HG02571 (cell line): ENCODE measurements at regions not wholly inside any gene's neighbourhood (a gene's known extent, or its start where the extent isn't known, plus 50 kb on each side); places are given as distances from the start of the nearest gene placed in this dataset.
"Not testable (repeated sequence)": the region's sequence is repeated elsewhere in the genome, so short reads cannot be mapped to it uniquely, and the experiment has no call there.

ENCODE experiments used
- ATAC-seq: cut with Tn5 transposase; IDR thresholded peaks from one replicate; pipeline ENCODE4 v1.9.1; 2021; ENCODE audit warnings: mild to moderate bottlenecking, moderate library complexity; ENCODE audit not compliant: unreplicated experiment

DNA sequence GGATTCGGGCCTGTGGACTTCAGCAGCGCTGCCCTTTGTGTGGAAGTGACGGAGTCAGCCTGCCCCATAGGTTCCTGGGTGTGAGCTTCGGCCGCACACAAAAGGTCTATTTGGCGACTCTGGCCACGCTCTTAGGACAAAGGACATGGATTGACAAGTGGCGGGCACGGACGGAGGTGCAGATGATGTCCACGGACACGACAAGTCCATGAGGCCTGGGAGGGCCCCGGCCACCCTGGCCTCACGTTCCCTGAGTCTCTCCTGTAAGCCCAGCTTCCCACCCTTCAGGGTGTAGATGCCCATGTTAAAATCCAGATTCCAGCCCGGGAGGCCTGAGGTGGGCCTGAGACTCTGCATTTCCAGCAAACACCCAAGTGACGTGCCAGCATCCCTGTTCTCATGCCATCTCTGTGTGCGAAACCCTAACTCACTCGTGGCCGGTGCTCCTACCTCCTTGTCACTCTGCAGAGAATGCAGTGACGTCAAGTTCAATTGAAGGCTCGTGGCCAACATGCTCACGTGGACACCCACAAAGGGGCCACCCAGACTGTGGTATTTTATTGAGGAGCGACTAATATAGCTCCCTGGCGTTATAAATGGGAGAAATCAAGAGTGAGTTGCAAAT is 111.7 kb downstream of the RTP5 start:
- no peak for ATAC-seq

DNA sequence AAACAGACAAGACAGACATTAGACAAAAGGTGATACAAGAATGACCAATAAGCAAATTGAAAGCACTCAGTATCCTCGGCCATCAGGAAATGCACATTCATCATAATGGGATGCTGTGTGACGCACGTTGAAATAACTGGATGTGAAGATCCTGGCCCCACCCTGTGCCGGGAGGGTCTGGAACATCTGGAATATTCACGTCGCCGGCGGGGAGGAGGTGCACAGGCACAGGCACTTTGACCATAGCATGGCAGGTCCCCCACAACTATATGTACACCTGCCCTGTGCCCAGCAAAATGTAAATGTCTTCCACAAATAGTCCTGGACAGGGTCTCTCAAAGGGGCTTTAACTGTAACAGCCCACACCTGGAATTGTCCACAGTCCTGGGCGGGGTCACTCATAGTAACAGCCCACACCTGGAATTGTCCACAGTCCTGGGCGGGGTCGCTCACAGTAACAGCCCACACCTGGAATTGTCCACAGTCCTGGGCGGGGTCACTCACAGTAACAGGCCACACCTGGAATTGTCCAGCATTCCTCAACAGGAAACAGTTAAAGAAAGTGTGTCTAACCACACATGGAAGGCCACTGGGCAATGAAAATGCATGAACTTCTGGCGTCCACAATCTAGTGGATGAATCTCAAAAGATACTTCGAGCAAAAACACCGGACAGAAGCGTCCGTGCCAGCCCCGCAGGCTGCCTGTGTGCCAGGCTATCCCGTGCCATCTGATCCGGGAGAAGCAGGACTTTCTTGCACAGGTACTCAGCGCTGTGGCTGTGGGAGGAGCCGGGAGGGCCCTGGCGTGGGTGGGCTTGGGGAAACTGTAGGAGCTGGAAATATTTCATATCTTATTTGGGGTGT is 113.4 kb downstream of the RTP5 start:
- no peak for ATAC-seq

DNA sequence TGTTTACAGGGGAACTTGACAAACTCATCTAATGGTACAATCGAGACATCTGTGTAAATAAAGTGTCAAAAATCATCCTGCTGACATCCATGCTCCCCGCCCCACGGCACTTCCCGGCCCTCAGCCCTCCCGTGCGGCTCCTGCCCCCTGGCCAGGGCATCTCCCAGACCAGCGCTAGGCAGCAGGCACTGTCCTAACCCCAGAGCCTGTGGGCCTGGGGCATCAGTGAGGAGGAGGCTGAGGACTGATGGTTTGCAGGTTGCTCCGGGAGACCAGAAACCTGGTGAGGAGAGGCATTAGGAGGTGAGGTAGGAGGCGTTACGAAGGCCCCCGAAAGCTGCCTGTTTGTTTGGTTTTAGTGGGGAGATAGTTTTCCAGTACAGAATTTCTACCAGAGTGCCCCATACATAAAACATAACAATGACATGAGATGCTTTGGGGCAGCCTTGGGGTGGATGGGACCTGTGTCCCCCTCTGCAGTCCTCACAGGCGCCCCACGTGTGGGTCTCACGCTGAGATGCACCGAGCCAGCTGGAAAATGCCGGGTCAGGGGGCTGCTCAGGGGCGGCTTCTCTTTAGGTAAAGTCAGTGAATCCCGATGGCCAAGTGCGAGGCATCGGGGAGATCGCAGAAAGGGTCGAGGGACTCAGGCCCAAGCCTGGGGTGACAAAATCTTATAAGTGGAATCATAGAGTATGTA is 114.2 kb downstream of the RTP5 start:
- no peak for ATAC-seq

DNA sequence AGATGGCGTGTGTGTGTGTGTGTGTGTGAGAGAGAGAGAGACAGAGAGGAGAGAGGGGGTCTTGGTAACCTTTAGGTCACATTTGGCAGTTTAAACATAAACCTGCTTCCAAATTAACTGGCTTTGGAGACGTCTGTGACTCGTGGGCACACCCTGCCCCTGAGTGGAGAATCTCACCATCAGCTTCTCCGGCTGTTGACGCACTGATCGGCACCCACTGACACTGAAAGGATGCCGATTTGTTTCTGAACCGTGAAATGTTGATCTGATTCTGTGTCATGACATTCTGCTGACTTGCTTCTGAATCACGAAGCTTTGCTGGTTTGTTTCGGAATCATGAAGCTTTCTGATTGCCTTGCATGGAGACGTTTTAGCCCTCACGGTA is 114.7 kb downstream of the RTP5 start:
- ATAC-seq: no peak

DNA sequence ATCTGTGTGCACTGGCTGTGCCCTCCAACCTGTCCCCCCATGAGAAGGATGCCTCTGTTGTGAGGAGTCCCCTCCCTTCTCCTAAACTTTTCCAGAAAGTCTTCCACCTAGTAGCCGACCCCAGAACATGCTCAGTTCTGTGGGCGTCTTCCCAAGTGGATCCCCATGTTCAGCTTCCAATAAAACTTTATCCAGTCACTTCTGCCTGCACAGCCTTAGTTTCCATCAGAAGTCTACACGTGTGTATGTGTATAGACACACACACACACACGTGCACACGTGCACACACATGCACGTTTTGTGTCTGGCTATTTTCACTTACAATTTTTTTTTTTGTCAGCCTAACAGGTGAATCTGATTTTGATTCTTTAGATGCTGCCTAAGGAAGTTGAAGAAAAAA is 115.1 kb downstream of the RTP5 start:
- ATAC-seq: no peak

DNA sequence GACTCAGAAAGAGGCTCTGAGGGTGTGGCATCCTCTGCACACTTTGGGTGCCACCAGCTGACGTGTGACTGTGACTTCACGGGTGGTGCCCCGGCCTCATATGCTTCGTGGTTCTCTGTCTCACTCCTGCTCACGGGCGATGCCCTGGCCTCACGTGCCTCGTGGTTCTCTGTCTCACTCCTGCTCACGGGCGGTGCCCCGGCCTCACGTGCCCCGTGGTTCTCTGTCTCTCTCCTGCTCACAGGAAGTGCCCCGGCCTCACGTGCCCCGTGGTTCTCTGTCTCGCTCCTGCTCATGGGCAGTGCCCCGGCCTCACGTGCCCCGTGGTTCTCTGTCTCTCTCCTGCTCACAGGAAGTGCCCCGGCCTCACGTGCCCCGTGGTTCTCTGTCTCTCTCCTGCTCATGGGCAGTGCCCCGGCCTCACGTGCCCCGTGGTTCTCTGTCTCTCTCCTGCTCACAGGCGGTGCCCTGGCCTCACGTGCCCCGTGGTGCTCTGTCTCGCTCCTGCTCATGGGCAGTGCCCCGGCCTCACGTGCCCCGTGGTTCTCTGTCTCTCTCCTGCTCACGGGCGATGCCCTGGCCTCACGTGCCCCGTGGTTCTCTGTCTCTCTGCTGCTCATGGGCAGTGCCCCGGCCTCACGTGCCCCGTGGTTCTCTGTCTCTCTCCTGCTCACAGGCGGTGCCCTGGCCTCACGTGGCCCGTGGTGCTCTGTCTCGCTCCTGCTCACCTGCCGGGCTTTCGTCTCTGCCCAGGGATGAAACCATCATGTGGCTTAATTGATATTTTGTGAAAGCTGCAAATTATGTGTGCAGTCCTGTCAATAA is 115.8 kb downstream of the RTP5 start:
- ATAC-seq: not testable (repeated sequence)

DNA sequence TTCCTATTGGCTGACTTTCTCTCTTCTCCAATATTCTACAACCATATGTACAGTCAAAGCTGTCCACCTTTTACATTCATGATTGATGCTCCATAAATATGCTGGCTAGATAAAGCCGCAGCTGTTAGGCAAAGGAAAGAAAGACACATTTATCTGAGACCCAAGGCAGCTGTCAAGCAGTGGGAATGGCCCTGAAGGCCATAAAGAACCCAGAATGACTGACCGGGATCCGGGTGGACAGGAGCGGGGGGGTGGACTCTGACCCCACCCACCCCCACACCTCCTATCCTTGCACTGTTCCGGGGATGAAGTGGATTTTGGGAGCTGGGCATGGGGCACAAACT is 116.4 kb downstream of the RTP5 start:
- no peak for ATAC-seq

DNA sequence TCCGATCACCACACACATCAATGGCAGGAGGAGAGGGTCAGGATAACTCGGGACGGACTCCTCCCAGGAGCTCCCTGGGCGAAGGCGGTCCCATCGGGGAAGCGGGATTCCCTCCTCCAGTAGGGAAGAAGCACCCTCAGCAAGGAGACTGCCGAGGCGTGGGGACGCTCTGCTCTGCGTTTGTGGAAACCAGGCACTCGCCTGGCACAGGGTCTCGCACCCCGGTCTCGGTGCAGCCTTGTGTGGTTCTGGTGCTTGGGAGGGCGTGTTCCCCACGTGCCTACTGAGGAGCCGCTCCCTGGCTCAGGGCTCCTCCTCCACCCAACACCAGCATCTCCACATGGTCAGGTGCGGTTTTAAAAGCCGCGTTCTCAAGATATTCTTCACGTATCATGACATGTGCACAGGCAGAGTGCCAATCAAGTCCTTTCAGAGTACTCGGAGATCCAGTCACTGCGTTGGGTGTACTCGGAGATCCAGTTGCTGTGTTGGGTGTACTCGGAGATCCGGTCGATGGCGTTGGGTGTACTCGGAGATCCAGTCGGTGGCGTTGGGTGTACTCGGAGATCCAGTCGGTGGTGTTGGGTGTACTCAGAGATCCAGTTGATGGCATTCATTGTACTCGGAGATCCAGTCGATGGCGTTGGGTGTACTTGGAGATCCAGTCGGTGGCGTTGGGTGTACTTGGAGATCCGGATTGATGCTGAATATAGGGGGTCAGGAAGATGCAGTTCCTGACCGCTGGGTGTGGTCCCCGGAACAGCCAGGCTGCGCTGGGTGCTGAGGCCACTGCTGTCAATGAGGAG is 117.5 kb downstream of the RTP5 start:
- no peak for ATAC-seq

DNA sequence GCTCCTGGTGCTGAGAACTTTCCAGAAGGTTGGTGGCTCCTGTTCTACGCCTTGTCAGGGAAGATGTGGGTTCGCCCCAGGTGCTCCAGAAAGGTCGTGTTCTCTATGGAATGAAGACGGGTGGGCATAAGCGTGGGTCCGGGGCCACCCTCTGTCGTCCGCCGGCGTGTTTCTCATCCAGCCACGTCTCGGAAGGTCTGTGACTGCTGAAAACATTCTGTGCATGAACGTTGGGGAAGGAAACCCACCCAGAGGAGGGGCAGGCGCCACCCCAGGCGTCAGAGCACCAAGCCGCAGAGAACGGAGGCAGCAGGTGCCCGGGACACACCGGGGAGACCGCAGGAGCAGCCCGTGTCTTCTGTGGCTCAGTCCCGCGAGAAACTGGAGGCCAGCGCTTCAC is 118.2 kb downstream of the RTP5 start:
- ATAC-seq: no peak

DNA sequence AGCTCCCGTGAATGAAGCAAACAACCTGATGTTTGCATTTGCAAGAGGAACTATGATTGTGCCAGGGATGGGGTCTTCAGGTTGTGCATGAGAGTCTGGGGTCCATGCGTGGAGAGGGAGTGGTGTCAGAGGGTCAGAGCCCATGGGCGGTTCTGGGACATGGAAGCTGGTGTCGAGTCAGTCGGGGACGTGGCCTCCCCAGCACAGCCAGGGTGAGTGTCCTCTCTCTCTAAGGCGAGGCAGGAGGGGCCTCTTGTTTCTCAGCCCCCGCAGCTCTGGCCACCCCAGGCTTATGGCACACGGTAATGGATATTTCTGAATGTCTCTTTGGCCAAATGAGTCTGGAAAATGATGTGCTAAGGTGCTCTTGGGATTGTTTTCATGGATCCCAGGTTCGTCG is 118.6 kb downstream of the RTP5 start:
- ATAC-seq: no peak

DNA sequence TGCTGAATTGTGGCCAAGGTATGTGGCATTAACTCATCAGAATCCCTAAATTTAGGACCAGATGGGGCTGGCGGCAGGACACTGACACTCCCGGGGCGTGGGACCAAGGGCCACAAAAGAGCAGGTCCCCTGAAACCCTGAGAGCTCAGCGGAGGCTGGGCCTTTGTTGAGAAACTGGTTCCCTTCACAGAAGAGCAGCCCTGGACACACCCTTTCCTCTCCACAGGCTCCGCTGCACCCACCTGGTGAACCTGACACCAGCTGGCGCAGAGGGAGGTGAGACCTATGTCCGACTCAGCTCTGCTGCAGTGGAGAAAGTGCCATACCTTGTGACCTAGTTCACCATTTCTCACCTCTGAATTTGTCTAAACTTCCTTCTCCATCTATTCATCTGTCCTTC is 119.5 kb downstream of the RTP5 start:
- no peak for ATAC-seq

DNA sequence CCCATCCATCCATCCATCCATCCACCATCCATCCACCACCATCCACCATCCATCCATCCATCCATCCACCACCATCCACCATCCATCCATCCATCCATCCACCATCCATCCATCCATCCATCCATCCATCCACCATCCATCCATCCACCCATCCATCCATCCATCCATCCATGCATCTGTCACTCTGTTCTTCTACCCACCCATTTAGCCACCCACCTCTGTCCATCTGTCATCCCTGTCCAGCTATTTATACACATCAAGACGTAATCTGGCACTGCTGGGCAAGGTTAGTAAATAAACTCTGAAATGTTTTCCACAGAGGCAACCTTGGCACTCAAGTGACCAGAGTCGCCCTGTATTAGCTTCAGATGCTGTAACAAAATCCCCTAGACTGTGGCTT is 120.9 kb downstream of the RTP5 start:
- ATAC-seq: no peak

DNA sequence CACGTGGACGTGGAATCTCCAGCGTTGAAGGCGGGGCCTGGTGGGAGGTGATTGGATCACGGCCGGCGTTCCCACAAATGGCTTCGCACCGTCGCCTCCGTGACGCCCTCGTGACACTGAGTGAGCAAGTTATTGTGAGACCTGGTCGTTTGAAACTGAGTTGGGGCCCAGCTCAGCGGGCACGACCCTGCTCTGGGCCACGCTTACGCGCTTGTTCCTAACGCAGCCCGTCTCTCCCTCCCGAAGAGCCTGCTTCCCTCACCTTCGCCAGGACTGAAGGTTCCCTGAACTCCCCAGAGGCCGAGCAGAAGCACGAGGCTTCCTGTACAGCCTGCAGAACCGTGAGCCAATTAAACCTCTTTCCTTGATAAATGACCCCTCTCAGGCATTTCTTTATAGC is 121.8 kb downstream of the RTP5 start:
- no peak for ATAC-seq

DNA sequence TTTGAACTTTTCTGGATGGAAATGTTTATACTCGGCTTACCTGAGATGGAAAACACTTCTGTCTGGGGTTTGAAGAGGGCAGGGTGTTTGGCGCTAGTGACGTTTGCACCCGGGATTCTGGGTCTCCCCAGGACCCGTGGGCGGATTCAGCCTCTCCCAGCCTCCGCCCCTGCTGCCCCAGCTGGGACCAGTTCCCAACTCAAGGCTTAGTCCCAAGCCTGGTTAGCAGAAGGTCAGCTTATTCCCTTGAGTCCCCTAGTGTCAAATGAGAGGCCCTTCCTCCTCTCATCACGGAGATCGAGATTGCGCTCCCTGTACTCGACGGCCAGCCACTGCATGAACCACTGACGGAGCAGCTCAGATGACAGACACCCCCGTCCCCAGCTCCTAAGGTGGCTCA is 123.2 kb downstream of the RTP5 start:
- ATAC-seq: no peak

DNA sequence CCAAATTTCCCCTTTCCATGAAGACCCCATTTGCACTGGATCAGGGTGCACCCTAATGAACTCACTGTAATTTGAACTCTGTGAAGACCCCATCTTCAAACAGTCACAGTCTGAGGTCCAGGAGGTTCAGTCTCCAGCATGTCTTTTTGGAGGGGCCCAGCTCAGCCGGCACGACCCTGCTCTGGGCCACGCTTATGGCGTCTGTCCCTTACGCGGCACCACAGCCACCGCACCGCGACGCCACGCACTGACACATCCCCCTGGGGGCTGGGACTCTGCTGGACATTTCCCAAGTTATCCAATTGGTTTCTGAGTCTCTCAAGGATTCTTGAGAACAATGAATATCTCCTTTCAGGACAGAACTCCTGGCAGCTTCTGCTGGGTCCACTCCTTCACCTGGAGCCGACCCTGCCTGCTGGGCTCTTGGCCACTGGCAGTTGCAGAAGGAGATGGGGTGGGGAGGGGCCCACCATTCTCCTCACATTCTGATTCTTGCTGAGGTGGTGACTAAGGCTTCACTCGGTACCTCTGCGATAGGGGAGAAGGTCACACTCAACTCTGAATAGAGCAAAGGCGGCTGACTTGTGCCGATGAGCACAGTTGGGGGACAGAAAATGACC is 124.0 kb downstream of the RTP5 start:
- no peak for ATAC-seq

DNA sequence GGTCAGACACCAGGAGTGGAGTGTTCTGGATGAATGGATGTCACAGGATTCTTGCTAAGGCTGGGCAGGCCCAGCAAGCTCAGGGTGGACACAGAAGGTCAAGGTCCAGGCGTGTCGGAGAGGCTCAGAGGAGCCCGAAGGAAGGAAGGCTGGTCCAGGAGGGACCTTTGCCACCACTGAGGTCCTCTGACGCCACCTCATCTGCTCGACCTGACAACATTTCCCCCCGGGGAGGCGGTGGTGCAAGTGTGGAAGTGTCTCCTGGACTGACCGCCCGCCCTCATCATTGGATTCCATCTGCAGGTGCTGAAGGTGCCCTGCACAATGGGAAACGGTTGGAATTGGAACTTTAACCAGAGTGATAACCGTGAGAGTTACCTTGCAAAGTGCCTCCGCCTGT is 124.6 kb downstream of the RTP5 start:
- ATAC-seq: no peak

DNA sequence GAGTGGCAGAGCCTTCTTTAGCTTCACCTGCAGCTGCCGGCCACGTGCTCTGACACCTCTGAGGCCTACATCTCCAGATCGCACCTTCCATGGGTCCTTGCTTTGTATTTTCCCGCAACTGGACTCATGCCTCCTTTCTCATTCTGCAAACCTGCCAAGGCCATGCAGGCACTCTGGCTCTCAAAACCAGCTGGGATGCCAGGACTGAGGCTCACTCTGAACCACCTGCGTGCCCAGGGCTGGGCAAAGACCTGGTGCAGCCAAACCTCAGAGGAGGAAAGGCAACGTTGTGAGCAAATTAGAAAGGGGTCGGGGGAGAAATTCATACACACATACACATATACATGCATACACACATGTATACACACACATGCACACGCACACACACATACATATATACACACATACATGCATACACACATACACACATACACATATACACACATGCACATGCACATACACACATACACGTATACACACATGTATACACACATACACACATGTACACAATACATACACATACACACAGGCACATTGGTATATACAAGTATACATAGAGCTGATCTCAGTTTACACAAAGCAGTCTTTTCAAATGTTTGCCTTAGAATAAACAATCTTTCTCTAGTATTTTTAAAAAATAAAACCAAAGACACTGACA is 125.2 kb downstream of the RTP5 start:
- ATAC-seq: no peak

DNA sequence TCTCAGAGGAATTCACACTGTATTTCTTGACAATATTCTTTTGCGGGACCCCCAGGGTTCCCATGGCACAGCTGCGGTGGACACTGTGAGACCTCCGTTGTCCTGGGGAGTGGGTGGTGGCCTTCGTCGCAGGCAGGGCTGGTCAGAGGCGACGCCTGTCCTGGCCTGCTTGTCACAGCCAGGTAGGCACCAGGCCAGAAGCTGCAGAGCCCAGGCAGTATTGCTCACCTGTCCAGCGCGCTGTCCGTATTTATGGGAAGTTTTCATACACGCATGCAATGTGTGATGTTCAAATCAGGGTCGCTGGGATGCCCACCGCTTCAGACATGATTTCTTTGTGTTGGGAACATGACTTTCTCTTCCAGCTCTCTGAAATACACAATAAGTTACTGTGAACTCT is 126.6 kb downstream of the RTP5 start:
- ATAC-seq: no peak

DNA sequence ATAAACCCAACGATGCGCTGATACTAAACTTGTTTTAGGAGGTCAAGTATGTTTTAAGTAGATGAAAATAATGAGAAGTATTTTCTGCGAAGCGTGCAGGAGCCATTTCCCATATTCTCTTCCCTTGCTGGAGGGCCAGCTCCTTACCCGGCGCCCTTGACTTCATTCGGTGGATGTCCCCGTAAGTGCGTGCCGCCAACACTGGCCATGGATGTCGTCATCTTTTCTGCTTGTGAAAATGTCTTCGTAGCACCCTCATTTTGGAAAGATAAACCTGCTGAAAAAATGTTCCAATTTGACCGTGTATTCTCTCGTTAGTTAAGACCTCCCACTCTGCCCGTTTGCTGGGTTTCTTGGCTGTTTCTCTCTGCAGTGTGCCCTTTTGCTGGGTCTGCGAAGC is 127.5 kb downstream of the RTP5 start:
- ATAC-seq: no peak

DNA sequence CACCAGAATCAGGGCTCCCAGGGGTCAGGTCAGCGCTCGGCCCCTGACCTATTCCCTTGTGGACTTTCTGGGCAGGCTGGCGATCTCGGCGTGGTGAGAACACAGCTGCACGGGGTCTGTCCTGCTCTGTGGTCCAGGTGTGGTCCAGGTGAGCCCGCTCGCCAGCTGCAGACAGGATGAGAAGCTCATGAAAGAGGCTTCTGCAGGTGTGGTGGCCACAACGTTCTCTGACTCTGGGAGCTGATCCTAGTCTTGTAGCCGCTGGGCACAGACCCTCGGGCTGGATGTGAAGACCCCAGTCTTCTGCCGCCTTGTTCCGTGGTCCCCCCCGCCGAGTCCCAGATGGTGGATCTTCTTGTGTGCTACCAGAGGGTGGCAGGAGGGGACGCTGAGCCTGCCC is 129.7 kb downstream of the RTP5 start:
- ATAC-seq: no peak
